PC-3 (cell line): ENCODE measurements at regions not wholly inside any gene's neighbourhood (a gene's known extent, or its start where the extent isn't known, plus 50 kb on each side); places are given as distances from the start of the nearest gene placed in this dataset.

Experiments used
- ATAC-seq: fragments of 200-7000 bp; cut with Tn5 transposase; 2 replicates; pipeline ENCODE4 v1.9.1; 2020; ENCODE audit warnings: mild to moderate bottlenecking, moderate library complexity
- BruUV-seq: library from RNA; stranded (reverse); fragments of 400-500 nt; replicated peaks from 2 replicates; lab custom pipeline; 2021; lab: Mats Ljungman, UMichigan
- CTCF ChIA-PET: fragments of 300-600 bp; sonication (Branson Sonifier 250); formaldehyde crosslinking; loops from one replicate; lab custom pipeline; 2022; ENCODE audit warnings: antibody characterized with exemption; lab: Charles Lee
- POLR2A ChIA-PET: fragments of 300-600 bp; sonication (Branson Sonifier 250); formaldehyde crosslinking; loops from one replicate; lab custom pipeline; 2022; ENCODE audit warnings: antibody characterized with exemption; ENCODE audit not compliant: unreplicated experiment; lab: Charles Lee
- DNase-seq: peaks from one replicate; pipeline ENCODE4 v3.0.0-alpha.2; 2015
- H2AFZ ChIP-seq: fragments of 300-600 bp; sonication (generic); 2 replicates; pipeline ENCODE4 v1.6.0; 2016; ENCODE audit warnings: antibody characterized with exemption, low read length
- H3F3A ChIP-seq: fragments of 300-600 bp; sonication (generic); one replicate; pipeline ENCODE4 v1.6.0; 2017; ENCODE audit warnings: antibody characterized with exemption, low read length, control low read depth, mild to moderate bottlenecking; ENCODE audit not compliant: unreplicated experiment
- H3K27ac ChIP-seq: fragments of 300-600 bp; sonication (generic); 2 replicates; pipeline ENCODE4 v1.5.1; 2016; ENCODE audit warnings: mild to moderate bottlenecking, low read length
- H3K27me3 ChIP-seq: fragments of 300-600 bp; sonication (generic); 2 replicates; pipeline ENCODE4 v1.6.1; 2016; ENCODE audit warnings: low read length, mixed read lengths
- H3K36me3 ChIP-seq: fragments of 300-600 bp; sonication (generic); 2 replicates; pipeline ENCODE4 v1.6.1; 2016; ENCODE audit warnings: low read depth, mixed run types, low read length, mixed read lengths
- H3K4me1 ChIP-seq: fragments of 300-600 bp; sonication (generic); 2 replicates; pipeline ENCODE4 v1.5.1; 2016; ENCODE audit warnings: low read length; ENCODE audit not compliant: insufficient read depth
- H3K4me2 ChIP-seq: fragments of 300-600 bp; sonication (generic); 2 replicates; pipeline ENCODE4 v1.6.0; 2016; ENCODE audit warnings: low read length
- H3K4me3 ChIP-seq: fragments of 300-600 bp; sonication (generic); 2 replicates; pipeline ENCODE4 v1.5.1; 2016; ENCODE audit warnings: mild to moderate bottlenecking, low read length, mixed read lengths
- H3K79me2 ChIP-seq: fragments of 300-600 bp; sonication (generic); 2 replicates; pipeline ENCODE4 v1.6.1; 2017; ENCODE audit warnings: low read length, mixed read lengths
- H3K9ac ChIP-seq: fragments of 300-600 bp; sonication (generic); 2 replicates; pipeline ENCODE4 v1.6.0; 2016; ENCODE audit warnings: mild to moderate bottlenecking, low read length
- H3K9me2 ChIP-seq: fragments of 300-600 bp; sonication (generic); replicated peaks from 2 replicates; pipeline ENCODE4 v1.6.1; 2016; ENCODE audit warnings: mixed run types, low read length, mixed read lengths
- H3K9me3 ChIP-seq: fragments of 300-600 bp; sonication (generic); 2 replicates; pipeline ENCODE4 v1.6.1; 2016; ENCODE audit warnings: low read length, mixed read lengths
- H4K20me1 ChIP-seq: fragments of 300-600 bp; sonication (generic); 2 replicates; pipeline ENCODE4 v1.6.1; 2016; ENCODE audit warnings: low read length, mixed read lengths
- CTCF ChIP-seq: fragments of 300-600 bp; sonication (generic); conservative IDR thresholded peaks from 2 replicates; pipeline ENCODE4 v1.5.1; 2017; ENCODE audit warnings: antibody characterized with exemption, low read depth, mild to moderate bottlenecking, low read length
- EZH2 ChIP-seq: fragments of 300-600 bp; sonication (generic); IDR thresholded peaks from one replicate; pipeline ENCODE4 v1.6.1; 2017; ENCODE audit warnings: antibody characterized with exemption, mild to moderate bottlenecking, low read length; ENCODE audit not compliant: unreplicated experiment
- EZH2phosphoT487 ChIP-seq: fragments of 300-600 bp; sonication (generic); IDR thresholded peaks from 2 replicates; pipeline ENCODE4 v1.6.1; 2018; ENCODE audit warnings: mild to moderate bottlenecking, antibody characterized with exemption, low read length, borderline replicate concordance
- intact Hi-C: fragments of 100-400 bp; cut with micrococcal nuclease; formaldehyde crosslinking; loops from 2 replicates; pipeline ENCODE4 v1.9.0; 2023

- ATAC-seq (no peak), DNase-seq (no peak)
- TF ChIP-seq EZH2 (no peak), CTCF (no peak), EZH2phosphoT487 (no peak)
- no TSS peak for BruUV-seq
- no peak overlapping the region for H3K27ac ChIP-seq
- no peaks in the 10 kb centered on the region for H3K36me3 ChIP-seq
- POLR2A ChIA-PET, result no interaction called here
- H2AFZ ChIP-seq, result no peak overlapping the region
- H3K9me3 ChIP-seq, result no peaks in the 10 kb centered on the region
- no peak overlapping the region for H3K4me2 ChIP-seq
- no peaks in the 10 kb centered on the region for H3K27me3 ChIP-seq
- H3K9me2 ChIP-seq, result no peaks in the 10 kb centered on the region
- H3F3A ChIP-seq, result no peaks in the 10 kb centered on the region
- CTCF ChIA-PET, result no interaction called here
- no peaks in the 10 kb centered on the region for H3K4me1 ChIP-seq
- H4K20me1 ChIP-seq, result no peaks in the 10 kb centered on the region
- H3K4me3 ChIP-seq, result no peak overlapping the region
- intact Hi-C loops, result no loop called here
- H3K79me2 ChIP-seq, result no peaks in the 10 kb centered on the region
- H3K9ac ChIP-seq, result no peak overlapping the region
These were observed 831.6 kb downstream of the C6orf118 start for GRCh38 chr6:164477790-164478189.

GRCh38 chr6:164477101-164477500 lies 832.3 kb downstream of the C6orf118 start:
- Histone ChIP-seq H3K79me2 (no peaks in the 10 kb centered on the region), H3K36me3 (no peaks in the 10 kb centered on the region), H3K4me1 (no peaks in the 10 kb centered on the region), H2AFZ (no peak overlapping the region), H3K9ac (no peak overlapping the region), H3K9me2 (no peaks in the 10 kb centered on the region), H3K9me3 (no peaks in the 10 kb centered on the region), H3K4me2 (no peak overlapping the region), H3K27ac (no peak overlapping the region), H3K27me3 (no peaks in the 10 kb centered on the region), H3F3A (no peaks in the 10 kb centered on the region), H4K20me1 (no peaks in the 10 kb centered on the region), H3K4me3 (no peak overlapping the region)
- DNase-seq (no peak), ATAC-seq (no peak)
- TF ChIP-seq EZH2phosphoT487 (no peak), EZH2 (no peak), CTCF (no peak)
- BruUV-seq, result no TSS peak
- intact Hi-C loops, result no loop called here
- POLR2A ChIA-PET, result no interaction called here
- CTCF ChIA-PET, result no interaction called here

- Histone ChIP-seq H3K9ac (no peak overlapping the region), H3K36me3 (no peaks in the 10 kb centered on the region), H4K20me1 (no peaks in the 10 kb centered on the region), H3K4me1 (no peaks in the 10 kb centered on the region), H3K4me2 (no peak overlapping the region), H3K4me3 (no peak overlapping the region), H3K9me3 (no peaks in the 10 kb centered on the region), H3F3A (no peaks in the 10 kb centered on the region), H2AFZ (no peak overlapping the region), H3K27me3 (no peaks in the 10 kb centered on the region), H3K27ac (no peak overlapping the region), H3K9me2 (no peaks in the 10 kb centered on the region), H3K79me2 (no peaks in the 10 kb centered on the region)
- ATAC-seq (no peak), DNase-seq (no peak)
- ChIA-PET CTCF (no interaction called here), POLR2A (no interaction called here)
- intact Hi-C loops, result no loop called here
- no peak for TF ChIP-seq EZH2
- no TSS peak for BruUV-seq
These were observed 840.0 kb downstream of the C6orf118 start for GRCh38 chr6:164469276-164469949.
